Suppressor macrophage treated with lipopolysaccharide for 1 hour (primary cell): ENCODE measurements at regions not wholly inside any gene's neighbourhood (a gene's known extent, or its start where the extent isn't known, plus 50 kb on each side); places are given as distances from the start of the nearest gene placed in this dataset.
"Not testable (repeated sequence)": the region's sequence is repeated elsewhere in the genome, so short reads cannot be mapped to it uniquely, and the experiment has no call there.

ENCODE experiments used
- DNase-seq, 3 donors: peaks; one replicate each; pipeline ENCODE4 v3.0.0-alpha.2; 2020 to 2022

GRCh38 chr12:30578426-30578825 is 117.2 kb downstream of the IPO8 start:
- no peak for DNase-seq

GRCh38 chr12:30573145-30573544 is 122.5 kb downstream of the IPO8 start:
- no peak for DNase-seq

DNA sequence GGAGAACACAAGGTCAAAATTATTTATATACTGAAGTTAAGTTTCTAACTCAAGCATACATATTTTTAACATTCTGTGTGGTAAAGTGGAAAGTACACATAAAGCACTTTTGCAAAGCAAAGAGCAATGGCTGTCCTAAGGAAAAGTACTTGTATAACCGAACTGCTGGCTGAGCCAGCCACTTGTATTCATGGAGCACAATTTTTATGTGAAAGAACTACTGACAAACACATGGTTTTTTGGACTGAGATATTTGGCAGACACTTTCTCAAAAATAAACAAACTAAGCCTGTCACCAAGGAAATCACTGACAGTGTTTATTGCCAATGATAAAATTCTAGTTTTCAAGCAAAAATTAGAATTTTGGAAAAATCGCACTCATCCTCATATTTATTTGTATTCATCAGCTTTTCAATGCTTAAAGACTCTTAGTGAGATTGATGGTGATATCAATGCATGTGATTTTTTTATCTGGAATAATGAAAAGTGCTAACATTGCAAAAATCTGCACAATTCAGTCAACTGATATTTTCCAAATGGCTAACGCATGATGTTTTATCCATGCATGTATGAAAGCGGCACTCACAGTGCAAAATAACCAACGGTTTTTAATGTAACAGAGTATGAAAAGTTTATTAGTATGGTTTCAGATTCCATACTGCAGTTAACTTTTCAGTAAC is 125.3 kb downstream of the IPO8 start:
- DNase-seq = no peak

DNA sequence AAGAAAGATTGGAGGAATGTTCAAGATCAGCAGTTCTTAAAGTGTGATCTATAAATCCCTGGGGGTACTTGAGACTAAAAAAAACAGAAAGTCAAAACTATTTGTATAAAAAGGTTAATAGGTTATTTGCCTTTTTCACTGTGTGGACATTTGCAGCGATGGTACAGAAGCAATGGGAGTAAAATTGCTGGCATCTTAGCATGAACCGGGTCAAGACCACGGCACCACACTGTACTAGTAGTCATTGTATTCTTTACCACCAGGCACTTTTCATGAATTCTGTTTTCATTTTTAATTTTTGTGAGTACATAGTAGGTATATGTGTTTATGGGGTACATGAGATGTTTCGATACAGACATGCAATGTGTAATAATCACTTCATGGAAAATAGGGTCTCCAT is 126.2 kb downstream of the IPO8 start:
- no peak for DNase-seq

GRCh38 chr12:30568453-30568852 is 127.2 kb downstream of the IPO8 start:
- no peak for DNase-seq

GRCh38 chr12:30567082-30567481 is 128.6 kb downstream of the IPO8 start:
- DNase-seq = no peak

DNA sequence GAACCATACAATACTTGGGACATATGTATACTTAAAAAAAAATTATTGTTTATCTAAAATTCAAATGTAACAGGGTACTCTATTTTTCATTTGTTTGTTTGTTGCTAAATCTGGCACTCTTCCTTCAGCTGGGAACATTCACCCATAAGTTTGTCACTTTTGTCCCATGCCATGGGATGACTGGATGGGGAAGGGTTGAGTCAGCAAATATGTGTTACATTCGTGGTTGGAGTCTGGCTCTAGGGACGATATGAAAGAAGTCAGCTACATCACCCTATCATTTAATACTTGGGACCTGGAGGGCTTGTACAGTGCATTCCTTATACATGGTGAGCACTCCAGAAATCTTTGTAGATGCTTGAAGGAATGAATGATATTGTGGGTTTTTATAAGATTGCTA is 131.3 kb downstream of the IPO8 start:
- DNase-seq = no peak

DNA sequence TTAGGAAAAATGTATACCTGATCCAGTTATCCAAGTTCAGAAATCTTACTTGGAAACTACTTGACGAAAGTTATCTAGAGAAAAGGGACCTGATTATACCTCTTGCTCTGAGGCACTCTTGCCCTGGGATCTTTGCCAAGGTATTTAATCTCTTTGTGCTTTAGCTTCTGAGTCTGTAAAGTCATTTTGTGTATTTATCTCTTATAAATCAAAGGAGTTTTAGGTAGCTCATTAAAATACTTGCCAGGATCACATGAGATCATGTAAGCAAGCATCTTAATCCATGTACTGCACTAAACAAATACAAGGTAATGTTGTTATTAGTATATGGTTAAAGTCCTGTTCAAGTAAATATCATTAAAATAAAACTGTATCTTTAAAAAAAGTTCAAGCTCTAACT is 147.5 kb downstream of the IPO8 start:
- no peak for DNase-seq

GRCh38 chr12:30546121-30546520 is 149.5 kb downstream of the IPO8 start:
- DNase-seq = no peak

- DNase-seq = not testable (repeated sequence)
Measured at GRCh38 chr12:30544704-30545103, 151.0 kb downstream of the IPO8 start.

DNA sequence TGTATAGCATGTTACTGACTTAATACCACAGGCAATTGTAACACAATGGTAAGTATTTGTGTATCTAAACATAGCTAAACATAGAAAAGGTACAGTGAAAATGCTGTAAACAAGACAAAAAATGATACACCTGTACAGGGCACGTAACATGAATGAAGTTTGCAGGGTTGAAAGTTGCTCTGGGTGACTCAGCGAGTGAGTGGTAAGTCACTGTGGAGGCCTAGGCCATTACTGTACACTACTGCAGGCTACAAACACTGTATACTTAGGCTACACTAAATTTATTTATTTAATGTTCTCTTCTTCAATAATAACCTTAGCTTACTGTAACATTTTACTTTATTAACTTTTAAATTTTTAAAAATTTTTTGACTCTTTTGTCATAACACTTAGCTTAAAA is 158.4 kb downstream of the IPO8 start:
- DNase-seq = no peak

DNA sequence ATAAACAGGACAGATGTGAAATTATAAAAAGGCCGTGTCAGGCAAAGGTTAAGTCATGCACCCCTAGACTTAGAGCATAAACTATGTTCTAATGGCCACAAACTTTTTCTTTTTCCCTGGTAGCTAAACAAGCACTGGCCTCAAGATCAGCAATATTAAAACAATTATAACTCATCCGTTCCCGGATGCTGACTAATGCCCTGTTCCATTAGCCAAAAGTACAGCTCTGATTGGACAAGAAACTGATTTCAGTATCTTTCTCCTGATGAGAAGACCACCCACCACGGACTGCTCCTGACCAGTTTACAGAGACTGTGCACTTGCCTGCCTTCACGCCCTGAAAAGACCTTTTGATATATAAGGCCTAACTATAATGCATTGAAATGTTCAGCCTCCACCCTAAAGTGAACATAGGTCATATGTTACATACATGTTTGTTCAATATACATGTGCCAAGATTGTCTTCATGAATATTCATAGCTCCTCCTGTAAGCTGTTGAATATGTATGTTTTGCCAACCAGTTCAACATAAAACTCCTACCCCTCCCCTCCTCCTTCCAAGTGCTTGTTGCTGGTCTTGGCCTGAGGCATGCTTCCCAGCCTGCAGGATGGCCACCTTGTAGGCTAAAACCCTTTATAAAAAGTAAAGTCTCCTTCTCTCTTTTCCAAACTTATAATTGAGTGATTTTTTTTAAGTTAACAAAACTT is 162.0 kb downstream of the IPO8 start:
- DNase-seq = no peak

DNA sequence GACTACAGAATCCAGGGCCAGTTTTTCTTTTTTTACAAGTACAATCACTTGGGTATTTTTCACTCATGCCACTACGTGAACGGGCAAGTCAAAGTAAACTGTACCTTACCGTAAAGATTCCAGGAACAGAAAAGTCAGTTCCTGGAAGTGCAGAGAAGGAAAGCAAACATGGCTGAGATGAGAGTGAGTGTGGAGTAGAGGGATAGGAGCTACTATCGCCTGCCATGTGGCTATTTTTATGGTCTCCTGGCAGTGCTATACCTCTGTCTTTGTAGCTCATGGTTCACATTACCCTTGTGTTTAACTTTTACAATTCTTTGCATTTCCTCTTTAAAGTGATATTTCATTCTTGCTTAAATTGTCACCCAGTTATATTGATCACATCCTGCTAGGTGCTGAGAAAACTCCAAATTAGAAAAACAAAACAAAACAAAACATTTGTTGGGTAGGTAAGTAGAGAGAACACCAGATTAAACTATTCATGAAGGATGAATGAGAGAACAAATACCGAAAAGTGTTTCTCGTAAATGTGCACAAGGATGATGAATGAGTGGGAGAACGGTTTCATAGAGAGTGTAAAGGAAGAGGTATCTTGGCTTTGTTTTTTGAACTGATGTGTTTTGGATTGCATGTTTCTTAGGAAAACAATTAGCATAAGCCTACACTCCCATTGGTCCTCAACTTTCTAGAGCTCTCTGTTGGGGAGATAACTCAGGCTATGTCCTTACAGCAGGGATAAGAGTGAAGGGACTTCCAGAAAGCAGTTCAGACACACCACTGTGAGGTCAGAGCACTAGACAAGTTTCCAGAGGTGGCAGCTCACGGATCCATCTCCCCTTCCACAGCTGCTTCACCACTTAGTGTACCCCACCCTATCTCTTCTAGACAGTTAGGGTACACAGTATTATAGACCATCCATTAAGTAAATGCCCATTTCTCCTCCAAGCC is 163.7 kb downstream of the IPO8 start:
- no peak for DNase-seq

- no peak for DNase-seq
Measured at GRCh38 chr12:30529489-30530269, 166.0 kb downstream of the IPO8 start.

GRCh38 chr12:30525171-30525570 is 170.5 kb downstream of the IPO8 start:
- DNase-seq = no peak

GRCh38 chr12:30520285-30520684 is 175.4 kb downstream of the IPO8 start:
- not testable (repeated sequence) for DNase-seq

GRCh38 chr12:30519535-30519934 is 176.1 kb downstream of the IPO8 start:
- DNase-seq = no peak

DNA sequence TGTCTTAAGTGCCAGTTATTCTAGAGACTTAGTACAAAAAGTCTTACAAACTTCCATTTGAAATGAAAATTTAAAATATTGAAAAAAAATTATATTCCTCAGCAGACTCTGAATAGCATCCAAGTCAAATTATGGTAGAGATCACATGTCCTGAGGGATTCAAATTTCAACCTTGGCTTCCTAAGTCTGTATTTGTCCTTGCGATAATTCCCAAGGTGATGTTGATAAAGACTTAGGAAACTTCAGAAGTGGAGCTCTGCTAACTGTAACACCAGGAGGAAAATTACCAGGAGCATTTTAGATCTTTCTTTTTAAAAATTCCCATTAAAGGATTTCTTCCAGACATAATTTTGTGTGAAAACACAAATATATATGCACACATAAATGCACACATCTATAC is 178.3 kb downstream of the IPO8 start:
- DNase-seq = no peak

- no peak for DNase-seq
Measured at GRCh38 chr12:30515351-30515750, 180.3 kb downstream of the IPO8 start.

GRCh38 chr12:30514666-30515065 is 181.0 kb downstream of the IPO8 start:
- DNase-seq = no peak

GRCh38 chr12:30508205-30508967 is 187.3 kb downstream of the IPO8 start:
- DNase-seq = no peak

- no peak for DNase-seq
Measured at GRCh38 chr12:30507576-30507975, 188.1 kb downstream of the IPO8 start.
